GM19099 (cell line): ENCODE measurements at regions not wholly inside any gene's neighbourhood (a gene's known extent, or its start where the extent isn't known, plus 50 kb on each side); places are given as distances from the start of the nearest gene placed in this dataset.

Experiments
- POLR2A ChIP-seq: IDR thresholded peaks from 3 replicates; pipeline ENCODE4 v1.6.1; 2011; ENCODE audit warnings: low read depth; ENCODE audit not compliant: insufficient read length; ENCODE audit errors: extremely low read depth

DNA sequence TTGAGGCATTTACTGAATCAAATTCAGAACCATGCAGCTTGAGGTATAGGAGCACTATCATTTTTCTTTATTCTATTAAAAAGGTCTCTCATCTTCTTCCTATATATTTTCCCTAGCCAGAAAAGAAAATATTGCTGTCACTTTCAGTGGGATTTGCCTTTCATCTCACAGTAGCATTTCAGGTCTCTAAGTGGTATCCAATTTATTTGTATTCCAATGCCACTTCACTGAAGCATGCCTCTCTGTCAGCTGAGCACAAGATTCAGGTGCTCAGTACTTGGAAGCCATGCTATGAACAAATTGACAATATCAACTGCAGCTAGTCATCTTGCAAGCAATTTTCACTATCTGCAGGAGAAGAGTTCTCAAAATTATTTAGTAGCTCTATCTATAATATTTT is 457.2 kb upstream of the SLC39A10 start:
- no peak for TF ChIP-seq POLR2A

GRCh38 chr2:195181059-195181705 is 475.8 kb upstream of the SLC39A10 start:
- TF ChIP-seq POLR2A, result no peak

- TF ChIP-seq POLR2A, result no peak
Measured at GRCh38 chr2:195168369-195168768, 488.7 kb upstream of the SLC39A10 start.

GRCh38 chr2:195164930-195165329 is 492.1 kb upstream of the SLC39A10 start:
- TF ChIP-seq POLR2A, result no peak

DNA sequence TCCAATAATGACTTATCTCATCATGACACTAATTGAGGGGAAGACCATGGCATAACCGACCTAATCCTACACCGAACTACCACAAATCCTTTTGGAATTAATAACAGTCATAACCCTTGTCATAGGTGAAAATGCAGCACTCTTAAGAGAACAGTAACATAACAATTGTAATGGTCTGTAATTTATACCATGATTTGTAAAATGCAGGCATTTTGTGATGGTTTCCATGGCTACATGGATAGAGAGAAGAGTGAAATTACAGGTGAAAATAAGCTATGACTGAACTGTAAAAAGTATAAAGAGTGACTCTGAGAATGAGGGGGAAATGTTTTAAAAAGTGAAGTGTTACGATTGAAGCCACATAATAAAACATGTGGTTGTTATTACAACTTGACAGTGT is 494.1 kb upstream of the SLC39A10 start:
- no peak for TF ChIP-seq POLR2A

GRCh38 chr2:195162194-195162593 is 494.8 kb upstream of the SLC39A10 start:
- TF ChIP-seq POLR2A, result no peak

- no peak for TF ChIP-seq POLR2A
Measured at GRCh38 chr2:195160963-195161362, 496.1 kb upstream of the SLC39A10 start.

GRCh38 chr2:195151711-195152110 is 505.3 kb upstream of the SLC39A10 start:
- no peak for TF ChIP-seq POLR2A

DNA sequence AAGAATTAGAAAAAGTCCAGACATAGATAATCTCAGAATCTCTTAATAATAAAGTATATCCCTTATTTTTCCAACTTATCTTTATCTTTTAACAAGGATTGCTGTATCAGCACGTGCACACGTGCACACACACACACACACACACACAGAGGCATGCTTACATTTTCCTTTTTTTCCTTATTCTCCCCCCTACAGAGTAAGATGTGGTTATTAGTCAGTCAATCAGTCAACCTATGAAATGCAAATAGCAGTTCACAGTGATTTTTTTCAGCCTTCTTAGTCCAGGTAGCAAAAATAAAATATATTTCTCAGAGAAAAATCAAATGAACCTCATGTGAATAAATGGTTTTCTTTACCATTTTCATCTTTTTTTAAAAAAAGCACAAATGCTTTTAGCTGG is 506.2 kb upstream of the SLC39A10 start:
- no peak for TF ChIP-seq POLR2A

GRCh38 chr2:195148004-195148403 is 509.0 kb upstream of the SLC39A10 start:
- no peak for TF ChIP-seq POLR2A

GRCh38 chr2:195146761-195147541 is 510.1 kb upstream of the SLC39A10 start:
- no peak for TF ChIP-seq POLR2A

DNA sequence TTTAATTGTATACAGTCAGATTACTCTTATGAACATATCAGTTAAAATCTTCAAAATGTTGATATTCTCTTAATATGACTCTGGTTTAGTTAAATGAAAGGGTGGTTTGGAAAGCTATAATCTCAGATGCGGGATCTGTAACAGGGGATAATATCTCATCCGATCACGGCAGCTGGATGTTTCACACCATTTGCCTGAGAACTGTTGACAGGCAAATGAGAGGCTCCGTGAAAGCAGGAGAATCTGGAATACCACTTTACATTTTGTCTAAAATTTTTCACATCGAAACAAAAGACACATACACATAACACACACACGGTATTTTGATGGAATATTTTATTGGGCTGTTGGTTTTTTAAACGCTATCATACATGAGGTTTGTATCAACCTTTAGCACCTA is 518.6 kb upstream of the SLC39A10 start:
- no peak for TF ChIP-seq POLR2A

GRCh38 chr2:195124391-195125079 is 532.5 kb upstream of the SLC39A10 start:
- no peak for TF ChIP-seq POLR2A

- no peak for TF ChIP-seq POLR2A
Measured at GRCh38 chr2:195122653-195123052, 534.4 kb upstream of the SLC39A10 start.

GRCh38 chr2:195121341-195121740 is 535.7 kb upstream of the SLC39A10 start:
- no peak for TF ChIP-seq POLR2A

GRCh38 chr2:195119231-195119630 is 537.8 kb upstream of the SLC39A10 start:
- TF ChIP-seq POLR2A, result no peak
